ENCODE measurements at regions not wholly inside any gene's neighbourhood (a gene's known extent, or its start where the extent isn't known, plus 50 kb on each side); places are given as distances from the start of the nearest gene placed in this dataset.

- no peak for TF ChIP-seq ZNF544 (tag by site-specific recombination; IDR thresholded peaks at IDR 0.05)
- TF ChIP-seq ZNF660 (tag by site-specific recombination; IDR thresholded peaks at IDR 0.05), result no peak
Measured at GRCh38 chr3:193879099-193879863, 256.7 kb upstream of the HES1 start.

Data from HEK293 (cell line).